ENCODE measurements at regions not wholly inside any gene's neighbourhood (a gene's known extent, or its start where the extent isn't known, plus 50 kb on each side); places are given as distances from the start of the nearest gene placed in this dataset.

GRCh38 chrX:33416273-33416805 lies 205.0 kb upstream of the DMD start:
- no peaks in the 10 kb centered on the region for H3K4me1 ChIP-seq
- H3K36me3 ChIP-seq (replicated peaks in 1 of 2; ENCODE audit: insufficient read depth in 1 of 2, low read depth in 2 of 2), result no peaks in the 10 kb centered on the region
- no peak for ATAC-seq
- H3K27ac ChIP-seq, result no peak overlapping the region
- WGBS, 2 donors, result 44% methylated on average over 3 of the region's 3 CpGs; no CpG with 5 or more reads in 1 of the 2 donors
- intact Hi-C loops (cut with DNase I), result no loop called here
- H3K27me3 ChIP-seq, result no peaks in the 10 kb centered on the region
- no peaks in the 10 kb centered on the region for H3K9me3 ChIP-seq
- TF ChIP-seq POLR2A (IDR thresholded peaks at IDR 0.05) (no peak), CTCF (IDR thresholded peaks at IDR 0.05) (no peak)
- DNase-seq, result no peak
- no peak overlapping the region for H3K4me3 ChIP-seq

GRCh38 chrX:33415459-33415858 lies 204.1 kb upstream of the DMD start:
- intact Hi-C loops (cut with DNase I), result no loop called here
- Histone ChIP-seq H3K36me3 (replicated peaks in 1 of 2; ENCODE audit: insufficient read depth in 1 of 2, low read depth in 2 of 2) (no peaks in the 10 kb centered on the region), H3K9me3 (no peaks in the 10 kb centered on the region), H3K4me1 (no peaks in the 10 kb centered on the region), H3K27ac (no peak overlapping the region), H3K27me3 (no peaks in the 10 kb centered on the region), H3K4me3 (no peak overlapping the region)
- ATAC-seq (no peak), DNase-seq (no peak)
- no peak for TF ChIP-seq CTCF (IDR thresholded peaks at IDR 0.05)
- WGBS, 2 donors, result 62 to 86% methylated on average over 1 to 6 of the region's 6 CpGs

- ATAC-seq, result no peak
- Histone ChIP-seq H3K4me3 (no peak overlapping the region), H3K27ac (no peak overlapping the region), H3K27me3 (no peaks in the 10 kb centered on the region), H3K9me3 (no peaks in the 10 kb centered on the region), H3K4me1 (no peaks in the 10 kb centered on the region), H3K36me3 (replicated peaks in 1 of 2; ENCODE audit: insufficient read depth in 1 of 2, low read depth in 2 of 2) (no peaks in the 10 kb centered on the region)
- 65 to 80% methylated on average over 2 of the region's 2 CpGs for WGBS, 2 donors
- intact Hi-C loops (cut with DNase I), result no loop called here
- DNase-seq, result no peak
- TF ChIP-seq CTCF (IDR thresholded peaks at IDR 0.05), result no peak
- no peak for TF ChIP-seq POLR2A (IDR thresholded peaks at IDR 0.05)
Observed at GRCh38 chrX:33385546-33385945, 174.2 kb upstream of the DMD start.

- Histone ChIP-seq H3K4me3 (no peak overlapping the region), H3K27me3 (no peaks in the 10 kb centered on the region), H3K27ac (no peak overlapping the region), H3K9me3 (no peaks in the 10 kb centered on the region), H3K36me3 (replicated peaks in 1 of 2; ENCODE audit: insufficient read depth in 1 of 2, low read depth in 2 of 2) (no peaks in the 10 kb centered on the region), H3K4me1 (no peaks in the 10 kb centered on the region)
- intact Hi-C loops (cut with DNase I), result no loop called here
- WGBS, 2 donors, result 22 to 23% methylated on average over 4 of the region's 4 CpGs
- DNase-seq (no peak), ATAC-seq (no peak)
- TF ChIP-seq POLR2A (IDR thresholded peaks at IDR 0.05), result no peak
- TF ChIP-seq CTCF (IDR thresholded peaks at IDR 0.05), result no peak
Observed at GRCh38 chrX:33379839-33380238, 168.5 kb upstream of the DMD start.

GRCh38 chrX:33357606-33358005 lies 146.3 kb upstream of the DMD start:
- no peak for ATAC-seq
- intact Hi-C loops (cut with DNase I), result no loop called here

More at GRCh38 chrX:33357606-33358005, 146.3 kb upstream of the DMD start:
- TF ChIP-seq POLR2A (IDR thresholded peaks at IDR 0.05) (no peak), CTCF (IDR thresholded peaks at IDR 0.05) (no peak)
- H3K9me3 ChIP-seq, result no peaks in the 10 kb centered on the region
- H3K27ac ChIP-seq, result no peak overlapping the region
- 60% methylated on average over 3 of the region's 3 CpGs; no CpG with 5 or more reads in 1 of the 2 donors for WGBS, 2 donors
- no peak overlapping the region for H3K4me3 ChIP-seq
- no peak for DNase-seq
- H3K27me3 ChIP-seq, result no peaks in the 10 kb centered on the region
- H3K36me3 ChIP-seq (replicated peaks in 1 of 2; ENCODE audit: insufficient read depth in 1 of 2, low read depth in 2 of 2), result no peaks in the 10 kb centered on the region
- H3K4me1 ChIP-seq, result no peaks in the 10 kb centered on the region
